ENCODE measurements at regions not wholly inside any gene's neighbourhood (a gene's known extent, or its start where the extent isn't known, plus 50 kb on each side); places are given as distances from the start of the nearest gene placed in this dataset.
"Not testable (repeated sequence)": the region's sequence is repeated elsewhere in the genome, so short reads cannot be mapped to it uniquely, and the experiment has no call there.

DNA sequence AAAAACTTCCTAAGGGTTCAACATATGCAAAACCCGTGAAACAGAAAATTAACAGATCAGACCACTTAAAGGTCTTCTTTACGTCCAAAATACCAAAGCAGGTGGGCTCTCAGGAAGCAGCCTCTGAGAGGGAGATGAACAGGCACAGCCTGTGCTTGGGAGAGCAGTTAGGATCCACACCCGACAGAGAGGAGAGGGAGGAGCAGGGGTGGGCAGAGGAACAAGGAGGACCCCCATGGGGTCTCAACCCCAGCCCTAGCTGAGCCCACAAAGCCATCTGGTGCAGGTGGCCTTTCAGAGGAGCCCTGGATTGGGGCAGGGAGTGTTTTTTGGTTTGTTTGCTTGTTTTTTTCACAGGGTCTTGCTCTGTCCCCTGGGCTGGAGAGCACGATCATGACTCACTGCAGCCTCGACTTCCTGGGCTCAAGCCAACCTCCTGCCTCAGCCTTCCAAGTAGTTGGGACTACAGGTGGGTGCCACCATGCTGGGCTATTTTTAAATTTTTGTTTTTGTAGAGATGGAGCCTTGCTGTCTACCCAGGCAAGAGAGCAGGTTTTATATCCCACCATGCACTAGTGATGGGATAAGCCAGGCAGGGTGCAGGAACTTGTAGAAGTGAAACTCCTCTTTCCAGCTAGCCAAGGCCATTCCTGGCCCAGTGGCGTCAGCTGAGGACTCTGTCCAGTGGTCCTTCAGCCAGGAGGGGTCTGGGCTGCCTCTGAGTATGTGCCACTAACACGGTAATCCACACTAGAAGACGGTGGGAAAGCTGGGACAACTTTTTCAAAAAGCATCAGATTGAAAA, 154.1 kb upstream of the HDAC4 start:
- no peak for DNase-seq (ENCODE audit: low read depth, low spot score)

DNA sequence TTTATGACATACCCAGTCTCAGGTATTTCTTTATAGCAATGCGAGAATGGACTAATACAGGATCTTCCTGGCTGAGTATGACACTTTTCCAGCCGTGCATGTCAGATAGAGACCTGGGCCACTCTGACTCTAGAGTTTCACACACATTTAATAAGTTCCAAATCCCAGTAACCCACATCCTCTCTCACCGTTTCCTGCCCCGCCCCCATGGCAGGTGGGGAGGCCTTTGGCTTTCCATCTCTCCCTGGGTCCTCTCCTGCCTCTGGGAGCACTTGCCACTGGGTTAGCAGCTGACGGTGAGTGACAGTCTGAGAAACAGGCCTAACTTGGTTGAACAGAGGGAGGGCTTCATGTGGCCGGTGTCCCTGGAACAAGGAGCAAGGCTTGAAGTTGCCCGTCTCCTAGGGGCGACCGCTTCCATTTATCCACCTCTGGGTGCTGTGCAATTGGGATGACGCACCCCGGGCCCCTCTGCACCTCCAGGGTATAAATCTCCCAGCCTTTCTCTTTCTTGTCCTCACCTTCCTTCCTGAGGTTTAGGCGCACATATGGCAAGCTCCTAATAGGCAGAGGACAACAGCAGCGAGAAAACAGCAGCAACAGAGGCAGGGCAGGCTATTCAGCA, 152.7 kb upstream of the HDAC4 start:
- DNase-seq (ENCODE audit: low read depth, low spot score), result no peak

DNA sequence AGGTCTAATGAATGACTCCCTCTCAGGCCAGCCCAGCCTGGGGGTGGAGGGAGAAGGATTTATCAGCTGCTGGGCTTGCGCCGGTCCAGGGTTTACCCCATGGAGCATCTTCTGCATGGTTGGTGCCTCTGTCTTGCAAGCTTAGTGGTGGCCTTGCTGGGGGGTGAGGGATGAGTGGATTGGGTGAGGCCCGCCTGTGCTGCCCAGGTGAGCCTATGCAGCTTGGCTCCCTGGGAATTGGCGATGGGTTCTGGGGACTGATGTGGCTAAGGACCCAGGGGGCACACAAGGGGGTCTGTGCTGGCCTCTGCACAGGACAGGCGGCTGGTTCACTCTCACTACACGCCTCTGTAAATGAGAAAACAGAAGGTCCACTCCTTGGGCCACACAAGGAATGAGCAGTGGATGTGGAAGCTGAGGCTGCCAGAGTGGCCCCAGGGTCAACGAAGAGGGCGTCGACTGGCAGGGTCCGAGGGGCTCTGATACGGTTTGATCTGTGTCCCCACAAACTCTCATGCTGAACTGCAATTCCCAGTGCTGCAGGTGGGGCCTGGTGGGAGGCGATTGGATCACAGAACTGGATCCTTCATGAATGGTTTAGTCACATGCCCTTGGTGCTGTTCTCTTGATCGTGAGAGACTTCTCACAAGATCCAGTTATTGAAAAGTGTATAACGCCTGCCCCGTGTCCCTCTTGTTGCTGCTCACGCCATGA, 151.6 kb upstream of the HDAC4 start:
- DNase-seq (ENCODE audit: low read depth, low spot score), result no peak

GRCh38 chr2:239551206-239551605, 150.4 kb upstream of the HDAC4 start:
- DNase-seq (ENCODE audit: low read depth, low spot score), result no peak

DNA sequence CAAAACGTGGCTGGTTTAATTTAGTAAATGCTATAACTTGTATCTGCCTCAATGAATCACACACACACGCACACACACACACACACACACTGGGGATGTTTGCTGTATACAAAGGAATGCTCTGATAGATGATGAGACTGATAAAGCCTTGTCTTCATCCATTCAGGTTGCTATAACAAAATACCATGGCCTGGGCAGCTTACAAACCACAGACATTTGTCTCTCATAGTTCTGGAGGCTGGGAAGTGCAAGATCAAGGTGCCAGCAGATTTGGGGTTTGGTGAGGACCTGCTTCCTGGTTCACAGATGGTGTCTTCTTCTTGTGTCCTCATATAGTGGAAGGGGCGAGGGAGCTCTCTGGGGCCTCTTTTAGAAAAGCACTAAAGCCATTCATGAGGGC, 149.5 kb upstream of the HDAC4 start:
- DNase-seq (ENCODE audit: low read depth, low spot score), result no peak

DNA sequence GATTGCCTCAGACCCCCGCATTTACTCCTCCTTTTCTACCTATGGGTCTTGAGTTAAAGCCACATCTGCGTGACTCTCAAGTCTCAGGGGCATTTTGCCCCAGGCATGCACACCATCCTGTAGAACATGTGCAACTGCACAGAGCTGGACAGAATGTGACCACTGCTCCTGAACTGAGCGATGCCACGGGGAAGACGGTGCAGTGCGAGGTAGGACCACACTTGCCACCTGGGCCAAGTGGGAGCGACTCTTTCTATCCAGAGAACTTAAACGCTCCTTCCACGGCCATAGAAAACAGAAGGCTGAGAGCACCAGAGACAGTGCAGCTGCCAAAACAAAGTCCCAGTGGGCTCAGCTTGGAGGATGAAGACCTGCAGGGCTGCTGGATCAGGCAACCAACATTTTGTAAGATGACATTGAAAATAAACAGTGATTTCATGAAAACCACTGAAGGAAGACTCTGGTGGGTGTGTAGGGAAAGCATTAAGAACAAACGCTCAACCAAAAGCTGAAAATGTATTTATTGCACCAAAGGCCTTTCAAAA, 149.0 kb upstream of the HDAC4 start:
- DNase-seq (ENCODE audit: low read depth, low spot score), result no peak

- no peak for DNase-seq (ENCODE audit: low read depth, low spot score)
These were observed 148.3 kb upstream of the HDAC4 start for GRCh38 chr2:239548965-239549595.

DNA sequence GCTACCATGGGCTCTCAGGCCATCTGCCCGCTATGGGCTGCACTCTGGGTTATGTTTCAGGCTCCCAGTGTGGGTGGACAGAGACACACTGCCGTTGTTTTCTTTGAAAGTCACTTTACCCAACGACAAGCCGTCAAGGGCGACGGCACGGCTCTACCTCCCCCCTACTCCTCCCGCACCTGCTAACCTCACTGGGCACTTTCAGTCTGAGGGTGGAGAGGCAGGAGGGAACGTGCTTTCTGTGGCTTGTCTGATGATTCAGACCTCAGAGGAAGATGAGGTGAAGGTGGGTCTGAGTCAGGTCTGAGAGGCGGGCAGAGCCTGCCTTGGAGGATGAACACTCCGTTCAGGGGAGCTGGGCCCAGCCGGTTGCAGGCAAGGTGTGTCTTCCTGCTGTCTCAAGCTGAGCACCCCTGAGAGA, 147.6 kb upstream of the HDAC4 start:
- no peak for DNase-seq (ENCODE audit: low read depth, low spot score)

GRCh38 chr2:239547140-239547539, 146.3 kb upstream of the HDAC4 start:
- DNase-seq (ENCODE audit: low read depth, low spot score), result not testable (repeated sequence)

DNA sequence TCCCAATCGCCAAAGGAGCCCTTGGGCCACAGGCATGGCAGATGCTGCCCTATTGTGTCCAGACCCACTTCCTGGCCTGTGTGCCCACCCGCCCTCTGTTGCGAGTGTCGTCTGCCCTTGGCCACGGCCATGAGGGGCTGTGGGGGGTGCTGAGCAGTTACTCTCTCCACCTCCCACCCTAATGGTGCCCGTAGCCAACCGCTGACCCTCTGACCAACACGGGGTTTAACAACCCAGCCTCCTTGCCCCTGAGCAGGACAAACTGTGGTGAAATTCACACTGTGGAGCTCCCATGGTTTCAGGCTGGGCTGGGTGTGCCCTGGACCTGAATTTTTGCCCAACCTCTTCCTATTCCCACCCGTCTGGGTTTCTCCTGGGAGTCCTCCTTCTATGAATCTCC, 145.7 kb upstream of the HDAC4 start:
- no peak for DNase-seq (ENCODE audit: low read depth, low spot score)

DNA sequence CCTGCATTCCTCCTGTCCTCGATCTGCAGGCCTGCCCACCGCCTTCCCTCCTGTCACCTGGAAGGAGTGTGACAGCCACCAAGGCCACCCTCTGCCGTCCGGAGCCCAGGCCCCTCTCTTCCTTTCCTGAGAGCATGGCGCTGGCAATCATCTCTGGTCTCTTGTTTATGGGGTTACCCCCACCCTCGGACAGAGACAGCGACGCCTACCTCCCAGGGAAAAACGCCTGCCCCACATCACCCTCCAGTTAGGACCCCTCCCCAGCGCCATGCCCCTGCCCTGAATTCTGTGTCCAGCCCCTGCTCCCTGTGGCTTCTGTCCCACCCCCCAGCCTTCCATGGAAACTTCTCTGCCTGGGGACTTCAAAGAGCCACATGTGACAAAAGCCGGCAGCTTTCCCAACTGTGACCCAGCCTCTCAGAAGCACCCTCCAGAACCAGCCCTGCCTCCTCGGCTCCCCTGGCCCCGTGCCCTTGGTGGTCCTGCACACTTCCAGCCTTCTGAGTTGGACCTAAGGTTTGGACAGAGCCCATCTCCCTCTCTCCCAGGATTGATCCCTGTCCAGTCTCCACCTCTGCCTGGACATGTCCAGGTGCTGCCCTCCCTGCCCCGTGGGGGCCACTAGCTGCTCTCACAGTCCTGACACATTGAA, 145.0 kb upstream of the HDAC4 start:
- no peak for DNase-seq (ENCODE audit: low read depth, low spot score)

DNA sequence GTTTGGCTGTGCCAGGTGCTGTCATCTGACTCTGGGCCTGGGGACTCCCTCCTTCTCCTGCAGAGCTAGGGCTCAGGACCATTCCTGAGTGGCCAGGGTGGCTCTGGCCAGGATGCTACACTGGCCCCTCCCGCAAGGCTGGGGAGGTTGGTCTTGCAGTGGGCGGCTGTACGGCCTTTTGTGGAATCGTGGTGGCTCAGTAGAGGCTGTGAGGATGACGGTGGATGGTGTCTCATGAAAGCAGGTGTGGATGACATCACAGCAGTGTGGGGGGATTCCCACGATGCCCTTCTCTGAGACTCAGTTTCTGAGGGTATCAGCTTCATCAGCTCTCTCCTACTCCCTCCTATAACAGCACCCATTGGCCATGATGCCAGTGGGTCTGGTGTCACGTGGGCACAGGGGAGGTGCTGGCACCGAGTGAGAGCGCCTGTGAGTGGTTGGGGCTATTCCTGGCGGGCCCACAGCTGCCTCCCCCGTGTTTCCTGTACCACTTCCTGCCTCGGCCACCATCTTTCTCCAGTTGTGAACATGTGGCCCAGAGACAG, 144.2 kb upstream of the HDAC4 start:
- no peak for DNase-seq (ENCODE audit: low read depth, low spot score)

DNA sequence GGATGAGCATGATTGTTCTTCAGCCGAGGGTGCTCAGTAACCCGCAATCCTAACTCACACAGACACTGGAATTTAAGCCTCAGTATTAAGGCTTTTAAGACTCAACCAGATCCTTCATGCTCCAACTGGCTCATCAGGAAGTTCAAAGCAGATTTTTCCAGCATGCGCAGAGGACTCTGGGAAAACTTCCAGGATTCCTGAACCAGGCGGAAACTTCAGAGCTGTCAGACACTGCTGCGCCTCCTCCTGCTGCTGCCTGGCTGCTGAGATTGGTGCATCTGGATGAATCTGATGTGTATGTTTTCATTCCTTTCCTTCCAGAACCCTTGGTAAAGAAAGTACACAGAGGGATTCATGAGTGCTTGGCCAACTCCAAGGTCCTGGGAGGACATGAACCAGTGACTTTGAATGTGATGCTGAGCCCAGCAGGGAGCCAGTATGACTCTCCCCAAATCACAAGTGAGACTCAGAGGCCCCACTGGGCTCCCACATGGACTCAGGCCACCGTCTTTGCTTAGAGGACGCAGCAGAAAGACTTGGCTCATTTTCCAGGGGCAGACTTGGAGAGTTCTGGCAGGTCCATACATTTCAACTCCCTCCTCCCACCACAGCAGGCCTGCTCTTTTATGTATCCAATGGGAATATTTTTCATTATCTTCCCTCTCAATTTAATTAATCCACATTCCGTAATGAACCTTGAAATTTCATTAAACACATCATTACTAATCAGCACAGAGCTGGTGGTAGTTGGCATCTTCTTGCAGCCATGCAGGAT, 143.5 kb upstream of the HDAC4 start:
- peak; percentile 53 for DNase-seq (ENCODE audit: low read depth, low spot score)

- no peak for DNase-seq (ENCODE audit: low read depth, low spot score)
These were observed 142.9 kb upstream of the HDAC4 start for GRCh38 chr2:239543702-239544101.

GRCh38 chr2:239540174-239540573, 139.4 kb upstream of the HDAC4 start:
- DNase-seq (ENCODE audit: low read depth, low spot score), result no peak

DNA sequence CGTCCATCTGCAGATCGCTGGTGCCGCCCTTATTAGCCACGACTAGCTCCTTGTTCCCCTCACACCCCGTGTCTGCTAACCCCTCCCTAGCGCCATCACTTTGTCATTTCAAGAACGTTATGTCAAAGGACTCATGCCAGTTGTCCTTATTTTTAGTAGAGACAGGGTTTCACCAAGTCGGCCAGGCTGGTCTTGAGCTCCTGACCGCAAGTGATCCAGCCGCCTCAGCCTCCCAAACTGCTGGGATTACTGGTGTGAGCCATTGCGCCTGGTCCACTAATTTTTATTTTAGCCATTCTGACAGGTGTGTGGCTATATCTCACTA, 138.9 kb upstream of the HDAC4 start:
- no peak for DNase-seq (ENCODE audit: low read depth, low spot score)

- no peak for DNase-seq (ENCODE audit: low read depth, low spot score)
These were observed 138.4 kb upstream of the HDAC4 start for GRCh38 chr2:239539083-239539775.

- DNase-seq (ENCODE audit: low read depth, low spot score), result no peak
These were observed 137.7 kb upstream of the HDAC4 start for GRCh38 chr2:239538357-239539052.

GRCh38 chr2:239537633-239538356, 137.0 kb upstream of the HDAC4 start:
- DNase-seq (ENCODE audit: low read depth, low spot score), result no peak
